WTC11 (cell line): ENCODE measurements at regions not wholly inside any gene's neighbourhood (a gene's known extent, or its start where the extent isn't known, plus 50 kb on each side); places are given as distances from the start of the nearest gene placed in this dataset.

Experiments
- ATAC-seq: fragments of 200-7000 bp; cut with Tn5 transposase; 2 replicates; pipeline ENCODE4 v1.10.0; 2021; ENCODE audit warnings: mild to moderate bottlenecking, moderate library complexity
- CTCF ChIA-PET: fragments of 300-600 bp; sonication (Branson Sonifier 250); formaldehyde crosslinking; loops from one replicate; lab custom pipeline; 2021; ENCODE audit warnings: antibody characterized with exemption; lab: Charles Lee
- POLR2A ChIA-PET: fragments of 350-600 bp; sonication (Branson Sonifier 250); formaldehyde crosslinking; loops from one replicate; lab custom pipeline; 2021; ENCODE audit warnings: antibody characterized with exemption; lab: Charles Lee
- DNase-seq: peaks from one replicate; pipeline ENCODE4 v3.0.0; 2021; ENCODE audit warnings: low spot score
- H3K27ac Mint-ChIP-seq: 2 replicates; pipeline ENCODE4 v1.8.0; 2021; ENCODE audit warnings: mixed read lengths
- H3K27me3 Mint-ChIP-seq: 2 replicates; pipeline ENCODE4 v1.8.0; 2021; ENCODE audit warnings: low read depth, mild to moderate bottlenecking, moderate library complexity, mixed read lengths
- H3K36me3 Mint-ChIP-seq: 2 replicates; pipeline ENCODE4 v1.8.0; 2021; ENCODE audit warnings: mixed read lengths
- H3K4me1 Mint-ChIP-seq: 2 replicates; pipeline ENCODE4 v1.8.0; 2022; ENCODE audit warnings: mixed read lengths
- H3K4me3 Mint-ChIP-seq: 2 replicates; pipeline ENCODE4 v1.8.0; 2021; ENCODE audit warnings: mild to moderate bottlenecking, moderate library complexity, mixed read lengths
- H3K9me3 Mint-ChIP-seq: 2 replicates; pipeline ENCODE4 v1.8.0; 2021; ENCODE audit warnings: mixed read lengths
- EMX1 ChIP-seq: fragments of 250-450 bp; sonication (Bioruptor Pico); IDR thresholded peaks from 2 replicates; pipeline ENCODE4 v1.8.0; 2021; ENCODE audit warnings: mild to moderate bottlenecking
- ESRRA ChIP-seq: sonication (generic); formaldehyde crosslinking; IDR thresholded peaks from 2 replicates; pipeline ENCODE4 v1.8.1; 2022; ENCODE audit warnings: mild to moderate bottlenecking, missing genetic modification reagents, borderline replicate concordance
- GABPB1 ChIP-seq: sonication (generic); formaldehyde crosslinking; IDR thresholded peaks from 2 replicates; pipeline ENCODE4 v1.8.1; 2023; ENCODE audit warnings: mild to moderate bottlenecking, missing genetic modification reagents
- HMGA2 ChIP-seq: fragments of 250-450 bp; sonication (Bioruptor Pico); IDR thresholded peaks from 2 replicates; pipeline ENCODE4 v1.4.0; 2021; ENCODE audit warnings: mild to moderate bottlenecking, moderate library complexity
- IRF2 ChIP-seq: sonication (generic); formaldehyde crosslinking; IDR thresholded peaks from 2 replicates; pipeline ENCODE4 v1.8.0; 2022; ENCODE audit warnings: low read depth, missing genetic modification reagents, borderline replicate concordance
- MXD4 ChIP-seq: fragments of 250-450 bp; sonication (Bioruptor Pico); IDR thresholded peaks from 2 replicates; pipeline ENCODE4 v1.8.0; 2021; ENCODE audit warnings: mild to moderate bottlenecking, moderate library complexity, borderline replicate concordance
- NR1H2 ChIP-seq: sonication (generic); formaldehyde crosslinking; IDR thresholded peaks from 2 replicates; pipeline ENCODE4 v1.9.0; 2021; ENCODE audit warnings: mild to moderate bottlenecking, moderate library complexity, missing genetic modification reagents
- NR2C2 ChIP-seq: sonication (generic); formaldehyde crosslinking; IDR thresholded peaks from 2 replicates; pipeline ENCODE4 v1.8.0; 2022; ENCODE audit warnings: mild to moderate bottlenecking, missing genetic modification reagents
- TCF7 ChIP-seq: sonication (generic); formaldehyde crosslinking; IDR thresholded peaks from 2 replicates; pipeline ENCODE4 v1.8.0; 2022; ENCODE audit warnings: mild to moderate bottlenecking, low read depth, missing genetic modification reagents, moderate library complexity
- TEAD1 ChIP-seq: sonication (generic); formaldehyde crosslinking; IDR thresholded peaks from 2 replicates; pipeline ENCODE4 v1.8.0; 2022; ENCODE audit warnings: mild to moderate bottlenecking, missing genetic modification reagents
- TEAD4 ChIP-seq: sonication (generic); formaldehyde crosslinking; IDR thresholded peaks from 2 replicates; pipeline ENCODE4 v1.8.0; 2022; ENCODE audit warnings: mild to moderate bottlenecking, missing genetic modification reagents
- ZNF317 ChIP-seq: sonication (generic); formaldehyde crosslinking; IDR thresholded peaks from 2 replicates; pipeline ENCODE4 v1.8.1; 2023; ENCODE audit warnings: low read depth, mild to moderate bottlenecking, moderate library complexity, missing genetic modification reagents, borderline replicate concordance
- ZNF396 ChIP-seq: fragments of 250-450 bp; sonication (Bioruptor Pico); IDR thresholded peaks from 2 replicates; pipeline ENCODE4 v1.8.0; 2021; ENCODE audit warnings: mild to moderate bottlenecking, moderate library complexity, borderline replicate concordance
- ZNF416 ChIP-seq: fragments of 250-450 bp; sonication (Bioruptor Pico); IDR thresholded peaks from 2 replicates; pipeline ENCODE4 v1.9.0; 2021; ENCODE audit warnings: mild to moderate bottlenecking, inconsistent platforms
- TF ChIP-seq, protein P1 (sequence below): fragments of 250-450 bp; sonication (Bioruptor Pico); IDR thresholded peaks from 2 replicates; pipeline ENCODE4 v1.8.0; 2021; ENCODE audit warnings: mild to moderate bottlenecking
- TF ChIP-seq, protein P2 (sequence below): sonication (generic); formaldehyde crosslinking; IDR thresholded peaks from 2 replicates; pipeline ENCODE4 v1.8.1; 2023; ENCODE audit warnings: mild to moderate bottlenecking, missing genetic modification reagents
- TF ChIP-seq, protein P3 (sequence below): sonication (generic); formaldehyde crosslinking; IDR thresholded peaks from 2 replicates; pipeline ENCODE4 v1.8.1; 2023; ENCODE audit warnings: mild to moderate bottlenecking, missing genetic modification reagents
- TF ChIP-seq, protein P4 (sequence below): sonication (generic); formaldehyde crosslinking; conservative IDR thresholded peaks from 2 replicates; pipeline ENCODE4 v1.8.1; 2022; ENCODE audit warnings: mild to moderate bottlenecking, missing genetic modification reagents

DNA sequence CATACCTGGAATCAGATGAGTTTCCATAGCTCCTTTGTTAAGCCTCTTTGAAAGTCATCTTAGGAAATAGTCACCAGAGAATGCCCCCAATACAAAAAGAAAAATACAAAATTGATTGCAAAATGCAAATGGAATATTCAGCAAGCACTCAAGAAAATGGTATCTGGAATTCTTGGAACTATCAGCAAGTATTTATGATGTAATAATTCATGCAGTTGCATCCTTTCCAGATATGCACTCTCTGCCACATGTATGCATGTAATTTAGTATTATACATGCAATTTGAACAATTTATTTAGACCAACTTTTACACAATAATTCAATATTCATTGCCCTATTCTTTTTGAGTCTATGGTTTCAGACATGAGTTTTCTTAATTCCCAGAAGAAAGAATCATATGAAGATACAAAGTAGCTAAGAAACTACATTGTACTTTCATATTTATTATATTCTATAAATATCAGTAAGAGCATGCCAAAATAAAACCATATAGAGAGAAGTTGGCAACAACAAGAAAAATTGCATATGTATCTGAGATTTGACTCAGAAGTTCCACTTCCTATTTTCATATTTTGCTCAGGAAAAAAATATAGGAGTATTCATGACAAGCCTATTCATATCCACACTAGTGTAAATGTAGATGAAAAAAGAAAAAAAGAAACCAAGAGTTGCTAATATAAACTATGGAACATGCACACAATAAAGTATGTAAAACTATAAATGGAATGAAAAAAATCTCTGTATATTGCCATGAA, 338.5 kb downstream of the SEMA3D start (continued):
- TF ChIP-seq HMGA2 (CRISPR knock-in tag) (no peak), NR2C2 (CRISPR knock-in tag) (no peak), TCF7 (no peak), ZNF396 (CRISPR knock-in tag) (no peak)
- TF ChIP-seq, protein P1, sequence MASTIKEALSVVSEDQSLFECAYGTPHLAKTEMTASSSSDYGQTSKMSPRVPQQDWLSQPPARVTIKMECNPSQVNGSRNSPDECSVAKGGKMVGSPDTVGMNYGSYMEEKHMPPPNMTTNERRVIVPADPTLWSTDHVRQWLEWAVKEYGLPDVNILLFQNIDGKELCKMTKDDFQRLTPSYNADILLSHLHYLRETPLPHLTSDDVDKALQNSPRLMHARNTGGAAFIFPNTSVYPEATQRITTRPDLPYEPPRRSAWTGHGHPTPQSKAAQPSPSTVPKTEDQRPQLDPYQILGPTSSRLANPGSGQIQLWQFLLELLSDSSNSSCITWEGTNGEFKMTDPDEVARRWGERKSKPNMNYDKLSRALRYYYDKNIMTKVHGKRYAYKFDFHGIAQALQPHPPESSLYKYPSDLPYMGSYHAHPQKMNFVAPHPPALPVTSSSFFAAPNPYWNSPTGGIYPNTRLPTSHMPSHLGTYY (CRISPR knock-in tag), result no peak
- TF ChIP-seq, protein P2, sequence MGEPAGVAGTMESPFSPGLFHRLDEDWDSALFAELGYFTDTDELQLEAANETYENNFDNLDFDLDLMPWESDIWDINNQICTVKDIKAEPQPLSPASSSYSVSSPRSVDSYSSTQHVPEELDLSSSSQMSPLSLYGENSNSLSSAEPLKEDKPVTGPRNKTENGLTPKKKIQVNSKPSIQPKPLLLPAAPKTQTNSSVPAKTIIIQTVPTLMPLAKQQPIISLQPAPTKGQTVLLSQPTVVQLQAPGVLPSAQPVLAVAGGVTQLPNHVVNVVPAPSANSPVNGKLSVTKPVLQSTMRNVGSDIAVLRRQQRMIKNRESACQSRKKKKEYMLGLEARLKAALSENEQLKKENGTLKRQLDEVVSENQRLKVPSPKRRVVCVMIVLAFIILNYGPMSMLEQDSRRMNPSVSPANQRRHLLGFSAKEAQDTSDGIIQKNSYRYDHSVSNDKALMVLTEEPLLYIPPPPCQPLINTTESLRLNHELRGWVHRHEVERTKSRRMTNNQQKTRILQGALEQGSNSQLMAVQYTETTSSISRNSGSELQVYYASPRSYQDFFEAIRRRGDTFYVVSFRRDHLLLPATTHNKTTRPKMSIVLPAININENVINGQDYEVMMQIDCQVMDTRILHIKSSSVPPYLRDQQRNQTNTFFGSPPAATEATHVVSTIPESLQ (CRISPR knock-in tag), result no peak

DNA sequence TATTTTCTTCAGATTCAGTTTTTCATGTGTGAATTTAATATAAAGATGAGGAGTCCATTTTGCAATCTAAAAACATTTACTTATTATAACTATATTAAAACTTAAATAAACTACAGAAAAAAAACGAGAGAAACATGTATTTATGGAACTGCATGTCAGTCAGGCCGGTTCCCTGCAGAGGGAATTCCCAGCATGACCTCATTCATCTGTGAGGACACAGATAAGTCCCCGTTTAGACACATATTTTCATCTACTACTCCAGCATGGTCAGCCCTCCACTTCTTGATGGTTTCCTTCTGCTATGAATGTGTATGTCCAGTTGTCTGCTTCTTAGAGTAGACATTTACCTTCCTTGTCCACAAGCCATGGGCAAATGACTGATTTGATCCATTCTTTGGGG, 339.1 kb downstream of the SEMA3D start:
- Mint-ChIP-seq H3K27me3 (no peaks in the 10 kb centered on the region), H3K4me3 (no peak overlapping the region), H3K36me3 (no peaks in the 10 kb centered on the region), H3K4me1 (peaks cover 2% of the 10 kb centered on the region; the same call in 1 of the 2 replicates), H3K27ac (0 out of 2 replicates have a peak overlapping the region, but pooled peaks have one; percentile 46)
- ATAC-seq (no peak), DNase-seq (no peak)
- CTCF ChIA-PET, result no interaction called here
- POLR2A ChIA-PET, result no interaction called here
- no peak for TF ChIP-seq NR1H2 (CRISPR knock-in tag)
- TF ChIP-seq ZNF416 (CRISPR knock-in tag), result no peak
- TF ChIP-seq TEAD1 (CRISPR knock-in tag), result no peak
- TF ChIP-seq ESRRA (CRISPR knock-in tag), result no peak
- TF ChIP-seq ZNF317, result no peak
- TF ChIP-seq, all 79 proteins: peak for 0
- H3K9me3 Mint-ChIP-seq, result no peaks in the 10 kb centered on the region

DNA sequence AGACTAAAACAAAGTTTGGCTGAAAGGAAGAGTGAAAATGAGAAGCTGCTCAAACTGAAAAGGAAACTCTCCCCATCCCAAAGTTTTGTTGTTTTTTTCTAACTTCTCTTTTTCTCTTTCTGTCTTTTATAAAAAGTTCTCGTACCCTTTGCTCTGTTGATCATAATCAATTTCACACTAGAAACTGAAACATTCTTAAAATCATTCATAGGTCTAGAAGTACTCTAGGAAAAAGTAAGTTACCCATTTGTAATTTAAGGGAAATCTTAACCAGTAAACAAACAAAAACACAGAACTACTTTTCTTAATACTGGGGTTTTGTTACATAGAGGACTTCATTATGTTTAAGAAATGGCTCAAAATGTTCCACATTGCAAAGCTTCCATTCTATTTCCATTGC, 339.8 kb downstream of the SEMA3D start:
- DNase-seq (no peak), ATAC-seq (no peak)
- Mint-ChIP-seq H3K4me3 (no peak overlapping the region), H3K27me3 (no peaks in the 10 kb centered on the region), H3K4me1 (peaks cover 2% of the 10 kb centered on the region; the same call in 1 of the 2 replicates), H3K36me3 (no peaks in the 10 kb centered on the region), H3K27ac (no peak overlapping the region), H3K9me3 (no peaks in the 10 kb centered on the region)
- POLR2A ChIA-PET, result no interaction called here
- CTCF ChIA-PET, result no interaction called here
- TF ChIP-seq, protein P3, sequence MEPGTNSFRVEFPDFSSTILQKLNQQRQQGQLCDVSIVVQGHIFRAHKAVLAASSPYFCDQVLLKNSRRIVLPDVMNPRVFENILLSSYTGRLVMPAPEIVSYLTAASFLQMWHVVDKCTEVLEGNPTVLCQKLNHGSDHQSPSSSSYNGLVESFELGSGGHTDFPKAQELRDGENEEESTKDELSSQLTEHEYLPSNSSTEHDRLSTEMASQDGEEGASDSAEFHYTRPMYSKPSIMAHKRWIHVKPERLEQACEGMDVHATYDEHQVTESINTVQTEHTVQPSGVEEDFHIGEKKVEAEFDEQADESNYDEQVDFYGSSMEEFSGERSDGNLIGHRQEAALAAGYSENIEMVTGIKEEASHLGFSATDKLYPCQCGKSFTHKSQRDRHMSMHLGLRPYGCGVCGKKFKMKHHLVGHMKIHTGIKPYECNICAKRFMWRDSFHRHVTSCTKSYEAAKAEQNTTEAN (CRISPR knock-in tag), result no peak
- no peak for TF ChIP-seq TEAD4 (CRISPR knock-in tag)
- no peak for TF ChIP-seq IRF2 (CRISPR knock-in tag)
- TF ChIP-seq, protein P4, sequence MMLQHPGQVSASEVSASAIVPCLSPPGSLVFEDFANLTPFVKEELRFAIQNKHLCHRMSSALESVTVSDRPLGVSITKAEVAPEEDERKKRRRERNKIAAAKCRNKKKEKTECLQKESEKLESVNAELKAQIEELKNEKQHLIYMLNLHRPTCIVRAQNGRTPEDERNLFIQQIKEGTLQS (CRISPR knock-in tag), result no peak
- TF ChIP-seq GABPB1, result no peak
- TF ChIP-seq MXD4, result no peak
- no peak for TF ChIP-seq EMX1
